H1 (cell line): ENCODE measurements at regions not wholly inside any gene's neighbourhood (a gene's known extent, or its start where the extent isn't known, plus 50 kb on each side); places are given as distances from the start of the nearest gene placed in this dataset.

Experiments
- CTCF ChIA-PET: fragments of 300-600 bp; sonication (Branson Sonifier 250); formaldehyde crosslinking; loops from one replicate; lab custom pipeline; 2021; ENCODE audit not compliant: partially characterized antibody; lab: Charles Lee
- POLR2A ChIA-PET: fragments of 300-600 bp; sonication (Branson Sonifier 250); formaldehyde crosslinking; loops from one replicate; lab custom pipeline; 2021; ENCODE audit warnings: inconsistent platforms; ENCODE audit not compliant: partially characterized antibody; lab: Charles Lee
- DNase-seq, 2 experiments: peaks; one replicate each; pipeline versions ENCODE4 v3.0.0 to v3.0.0-alpha.2; 2010 to 2022; ENCODE audit warnings: low spot score in 2 of 2, low read depth in 1 of 2, mixed read lengths in 1 of 2
- FAIRE-seq: peaks from 2 replicates; lab custom pipeline; 2011; peaks lifted over from hg19 to GRCh38; lab: Jason Lieb, UNC
- H2AFZ ChIP-seq: 2 replicates; pipeline ENCODE4 v1.8.1; 2012; ENCODE audit warnings: low read length, inconsistent platforms
- H2AK5ac ChIP-seq: 2 replicates; pipeline ENCODE4 v1.6.1; 2013; ENCODE audit warnings: low read depth, low read length
- H2BK120ac ChIP-seq: replicated peaks from 2 replicates; pipeline ENCODE3; 2013; ENCODE audit warnings: low read depth, low read length, inconsistent platforms
- H2BK12ac ChIP-seq: 2 replicates; pipeline ENCODE4 v1.6.1; 2013; ENCODE audit warnings: low read depth, low read length
- H2BK15ac ChIP-seq: 2 replicates; pipeline ENCODE4 v1.6.1; 2013; ENCODE audit warnings: low read length
- H2BK20ac ChIP-seq: 2 replicates; pipeline ENCODE4 v1.6.1; 2013; ENCODE audit warnings: low read length
- H2BK5ac ChIP-seq: 2 replicates; pipeline ENCODE4 v1.6.1; 2013; ENCODE audit warnings: low read depth, low read length
- H3K14ac ChIP-seq: 2 replicates; pipeline ENCODE4 v1.6.1; 2013; ENCODE audit warnings: inconsistent platforms; ENCODE audit not compliant: insufficient read length
- H3K18ac ChIP-seq: 2 replicates; pipeline ENCODE4 v1.6.1; 2013; ENCODE audit warnings: low read length; ENCODE audit errors: extremely low read depth
- H3K23ac ChIP-seq: 2 replicates; pipeline ENCODE4 v1.6.1; 2013; ENCODE audit warnings: inconsistent platforms; ENCODE audit not compliant: insufficient read length
- H3K23me2 ChIP-seq: 2 replicates; pipeline ENCODE4 v1.6.1; 2013; ENCODE audit warnings: low read depth, low read length
- H3K27ac ChIP-seq: 2 replicates; pipeline ENCODE4 v1.6.1; 2011; ENCODE audit warnings: low read depth, low read length, inconsistent platforms
- H3K27me3 ChIP-seq, 4 experiments: replicated peaks in 1 of 4; 1 replicate in 1 of 4; 2 replicates in 3 of 4; pipeline versions ENCODE4 v1.6.1 to v1.8.1; 2011 to 2013; ENCODE audit warnings: low read length in 3 of 4, mild to moderate bottlenecking in 3 of 4, inconsistent platforms in 2 of 4, mixed read lengths in 2 of 4, moderate library complexity in 1 of 4; ENCODE audit not compliant: control insufficient read depth in 3 of 4, insufficient read depth in 3 of 4; ENCODE audit errors: extremely low read depth in 1 of 4
- H3K36me3 ChIP-seq, 4 experiments: 2 replicates each; pipeline versions ENCODE4 v1.6.1 to v1.8.1; 2011 to 2013; ENCODE audit warnings: mild to moderate bottlenecking in 4 of 4, low read length in 3 of 4, moderate library complexity in 2 of 4, control low read depth in 1 of 4, inconsistent platforms in 1 of 4; ENCODE audit not compliant: insufficient read depth in 4 of 4, control insufficient read depth in 2 of 4
- H3K4ac ChIP-seq: replicated peaks from 2 replicates; pipeline ENCODE3; 2013; ENCODE audit warnings: low read length, low read depth, mixed read lengths, inconsistent platforms; ENCODE audit not compliant: insufficient read length
- H3K4me1 ChIP-seq, 4 experiments: replicated peaks in 1 of 4; 1 replicate in 1 of 4; 2 replicates in 3 of 4; pipeline versions ENCODE4 v1.6.1 to v1.8.1; 2011 to 2013; ENCODE audit warnings: low read length in 3 of 4, inconsistent platforms in 2 of 4, mixed read lengths in 1 of 4; ENCODE audit not compliant: insufficient read depth in 4 of 4, control insufficient read depth in 3 of 4
- H3K4me2 ChIP-seq, 2 experiments: 2 replicates each; pipeline versions ENCODE4 v1.6.1 to v1.8.1; 2011 to 2013; ENCODE audit warnings: low read depth in 2 of 2, low read length in 2 of 2, control low read depth in 1 of 2, inconsistent platforms in 1 of 2, mild to moderate bottlenecking in 1 of 2; ENCODE audit not compliant: insufficient read depth in 1 of 2
- H3K4me3 ChIP-seq, 4 experiments: fragments of 200-600, 300-600 bp in 1 of 4; sonication (generic), shearing (Covaris generic), sonication (Bioruptor Twin) in 1 of 4; 2 replicates each; pipeline versions ENCODE4 v1.5.1 to v1.8.1; 2011 to 2016; ENCODE audit warnings: low read length in 4 of 4, low read depth in 3 of 4, control low read depth in 2 of 4, inconsistent platforms in 2 of 4, mild to moderate bottlenecking in 2 of 4, mixed read lengths in 1 of 4, moderate library complexity in 1 of 4; ENCODE audit not compliant: insufficient read depth in 2 of 4; ENCODE audit errors: extremely low read depth in 1 of 4
- H3K56ac ChIP-seq: replicated peaks from 2 replicates; pipeline ENCODE3; 2013; ENCODE audit warnings: low read depth, mild to moderate bottlenecking, mixed read lengths, low read length, inconsistent platforms; ENCODE audit not compliant: insufficient read length
- H3K79me1 ChIP-seq: 2 replicates; pipeline ENCODE4 v1.6.1; 2013; ENCODE audit warnings: low read depth, low read length, control low read depth
- H3K79me2 ChIP-seq, 2 experiments: 2 replicates each; pipeline versions ENCODE4 v1.6.1 to v1.8.1; 2012 to 2013; ENCODE audit warnings: low read length in 2 of 2, mild to moderate bottlenecking in 2 of 2, inconsistent platforms in 1 of 2; ENCODE audit not compliant: insufficient read depth in 2 of 2, control insufficient read depth in 1 of 2
- H3K9ac ChIP-seq, 4 experiments: replicated peaks in 1 of 4; 1 replicate in 1 of 4; 2 replicates in 3 of 4; pipeline versions ENCODE4 v1.6.1 to v1.8.1; 2011 to 2013; ENCODE audit warnings: low read depth in 3 of 4, low read length in 3 of 4, control low read depth in 2 of 4, mild to moderate bottlenecking in 2 of 4, moderate library complexity in 2 of 4, inconsistent platforms in 1 of 4; ENCODE audit errors: extremely low read depth in 1 of 4
- H3K9me3 ChIP-seq, 2 experiments: 2 replicates each; pipeline versions ENCODE4 v1.6.1 to v1.8.1; 2012 to 2013; ENCODE audit warnings: mild to moderate bottlenecking in 2 of 2, moderate library complexity in 2 of 2, control low read depth in 1 of 2, inconsistent platforms in 1 of 2, low read depth in 1 of 2, low read length in 1 of 2, mixed read lengths in 1 of 2; ENCODE audit not compliant: insufficient read depth in 2 of 2
- H4K20me1 ChIP-seq, 2 experiments: replicated peaks in 1 of 2; 2 replicates each; pipeline versions ENCODE3 to v1.8.1; 2011 to 2013; ENCODE audit warnings: inconsistent platforms in 2 of 2, low read length in 2 of 2, mild to moderate bottlenecking in 1 of 2; ENCODE audit not compliant: insufficient read depth in 2 of 2, control insufficient read depth in 1 of 2
- H4K5ac ChIP-seq: 2 replicates; pipeline ENCODE4 v1.6.1; 2013; ENCODE audit warnings: low read length, low read depth, mixed read lengths, inconsistent platforms; ENCODE audit not compliant: insufficient read length
- H4K8ac ChIP-seq: 2 replicates; pipeline ENCODE4 v1.8.0; 2013; ENCODE audit warnings: mild to moderate bottlenecking, moderate library complexity, low read length, inconsistent platforms; ENCODE audit not compliant: insufficient read depth; ENCODE audit errors: extremely low read depth
- H4K91ac ChIP-seq: replicated peaks from 2 replicates; pipeline ENCODE3; 2013; ENCODE audit warnings: low read length, mixed read lengths, inconsistent platforms; ENCODE audit not compliant: insufficient read length
- HDAC6 ChIP-seq: IDR thresholded peaks from one replicate; pipeline ENCODE4 v1.7.1; 2012; ENCODE audit warnings: low read depth, mild to moderate bottlenecking, inconsistent platforms, low read length, moderate library complexity
- RAD21 ChIP-seq, 2 experiments: IDR thresholded peaks in 1 of 2; conservative IDR thresholded peaks in 1 of 2; 2 replicates each; pipeline ENCODE4 v1.6.1; 2011; ENCODE audit warnings: low read depth in 2 of 2, low read length in 2 of 2, improper control_type of control experiment in 1 of 2, inconsistent platforms in 1 of 2, mild to moderate bottlenecking in 1 of 2, moderate library complexity in 1 of 2
- RNF2 ChIP-seq: fragments of 200-900, 300-1000 bp; sonication (generic); IDR thresholded peaks from 2 replicates; pipeline ENCODE4 v1.7.1; 2016; ENCODE audit warnings: borderline replicate concordance, low read depth, mild to moderate bottlenecking, antibody characterized with exemption, low read length; ENCODE audit not compliant: poor library complexity, severe bottlenecking; ENCODE audit errors: missing control alignments
- TAF1 ChIP-seq: IDR thresholded peaks from 2 replicates; pipeline ENCODE4 v1.6.1; 2011; ENCODE audit warnings: mild to moderate bottlenecking, low read depth, low read length
- WGBS, 2 experiments: shearing (Covaris generic) in 1 of 2; methylation state at CpG; one replicate each; pipeline versions ENCODE4 v1.1.6 to v1.1.7; 2013 to 2015; ENCODE audit warnings: low lambda C conversion rate in 2 of 2, mixed read lengths in 2 of 2, inconsistent platforms in 1 of 2, low coverage in 1 of 2, missing lambda C conversion rate in 1 of 2; ENCODE audit not compliant: insufficient replicate concordance in 2 of 2, insufficient coverage in 1 of 2, insufficient read length in 1 of 2; ENCODE audit errors: extremely low coverage in 1 of 2, missing lambda C conversion rate in 1 of 2; 5-methylcytosine and 5-hydroxymethylcytosine counted together
- TF ChIP-seq, protein P1 (sequence below), 3 experiments: IDR thresholded peaks; 1 replicate in 2 of 3; 2 replicates in 1 of 3; pipeline versions ENCODE4 v1.5.1 to v1.6.1; 2011; ENCODE audit warnings: low read length in 3 of 3, mild to moderate bottlenecking in 3 of 3, inconsistent platforms in 2 of 3, low read depth in 1 of 3, moderate library complexity in 1 of 3; ENCODE audit not compliant: insufficient read depth in 1 of 3; ENCODE audit errors: control extremely low read depth in 1 of 3
- TF ChIP-seq, protein P2 (sequence below): IDR thresholded peaks from 2 replicates; pipeline ENCODE4 v1.6.1; 2011; ENCODE audit warnings: low read depth, mild to moderate bottlenecking, low read length; ENCODE audit not compliant: insufficient read depth

DNA sequence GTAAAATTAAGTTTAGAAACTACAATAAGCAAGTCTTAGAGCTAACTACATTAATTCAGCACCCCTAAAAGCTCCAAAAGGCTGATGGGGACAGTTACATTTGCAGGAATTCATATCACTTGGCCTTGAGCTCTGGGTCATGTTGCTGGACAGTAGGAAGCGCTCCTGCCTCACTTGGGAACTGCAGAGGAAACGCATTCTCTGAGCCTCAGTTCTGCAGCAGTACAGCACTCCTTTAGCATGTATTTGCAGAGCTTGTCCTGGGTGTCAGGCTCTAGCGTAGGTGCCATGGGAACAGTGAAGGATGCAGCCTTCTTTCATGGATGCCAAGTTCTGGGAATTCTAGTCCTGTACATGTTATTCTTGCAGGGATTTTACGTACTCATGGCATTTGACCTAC is 710.4 kb downstream of the IRX1 start:
- Histone ChIP-seq H4K20me1 (no peaks in the 10 kb centered on the region), H3K79me2 (no peaks in the 10 kb centered on the region), H2BK20ac (no peak overlapping the region), H3K23ac (no peak overlapping the region), H2BK12ac (no peak overlapping the region), H4K91ac (no peak overlapping the region), H3K4me2 (no peak overlapping the region), H3K4me1 (peaks cover 0 to 2% (median 0%) of the 10 kb centered on the region in 4 experiments; a peak in 1 of 7 replicates), H4K5ac (no peak overlapping the region), H3K4me3 (no peak overlapping the region), H3K9ac (no peak overlapping the region), H2BK5ac (no peak overlapping the region), H2BK120ac (no peak overlapping the region), H3K36me3 (no peaks in the 10 kb centered on the region), H3K27me3 (no peaks in the 10 kb centered on the region), H3K18ac (no peak overlapping the region), H4K8ac (no peak overlapping the region), H3K14ac (no peak overlapping the region), H3K79me1 (no peaks in the 10 kb centered on the region), H3K56ac (no peak overlapping the region)
- DNase-seq: no peak
- POLR2A ChIA-PET: no interaction called here
- CTCF ChIA-PET: interaction anchor here (1.1 kb wide), 1 partner anchor 334 kb away, joined by 3 read pairs; no protein-coding TSS in a partner anchor
- TF ChIP-seq TAF1 (no peak), RAD21 (IDR thresholded peaks at IDR 0.05 in 1 of 2, conservative IDR thresholded peaks at IDR 0.05 in 1 of 2; ENCODE audit: low read depth in 2 of 2, low read length in 2 of 2) (peak; percentile 36 to 50; a peak in 3 of 4 replicates), RNF2 (no peak), HDAC6 (no peak)
- TF ChIP-seq, protein P1, sequence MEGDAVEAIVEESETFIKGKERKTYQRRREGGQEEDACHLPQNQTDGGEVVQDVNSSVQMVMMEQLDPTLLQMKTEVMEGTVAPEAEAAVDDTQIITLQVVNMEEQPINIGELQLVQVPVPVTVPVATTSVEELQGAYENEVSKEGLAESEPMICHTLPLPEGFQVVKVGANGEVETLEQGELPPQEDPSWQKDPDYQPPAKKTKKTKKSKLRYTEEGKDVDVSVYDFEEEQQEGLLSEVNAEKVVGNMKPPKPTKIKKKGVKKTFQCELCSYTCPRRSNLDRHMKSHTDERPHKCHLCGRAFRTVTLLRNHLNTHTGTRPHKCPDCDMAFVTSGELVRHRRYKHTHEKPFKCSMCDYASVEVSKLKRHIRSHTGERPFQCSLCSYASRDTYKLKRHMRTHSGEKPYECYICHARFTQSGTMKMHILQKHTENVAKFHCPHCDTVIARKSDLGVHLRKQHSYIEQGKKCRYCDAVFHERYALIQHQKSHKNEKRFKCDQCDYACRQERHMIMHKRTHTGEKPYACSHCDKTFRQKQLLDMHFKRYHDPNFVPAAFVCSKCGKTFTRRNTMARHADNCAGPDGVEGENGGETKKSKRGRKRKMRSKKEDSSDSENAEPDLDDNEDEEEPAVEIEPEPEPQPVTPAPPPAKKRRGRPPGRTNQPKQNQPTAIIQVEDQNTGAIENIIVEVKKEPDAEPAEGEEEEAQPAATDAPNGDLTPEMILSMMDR (IDR thresholded peaks at IDR 0.05; ENCODE audit: control extremely low read depth in 1 of 3, insufficient read depth in 1 of 3, low read depth in 1 of 3, low read length in 3 of 3): peak in 1 of 3 experiments; percentile 25; a peak in 1 of 4 replicates
- TF ChIP-seq, protein P2, sequence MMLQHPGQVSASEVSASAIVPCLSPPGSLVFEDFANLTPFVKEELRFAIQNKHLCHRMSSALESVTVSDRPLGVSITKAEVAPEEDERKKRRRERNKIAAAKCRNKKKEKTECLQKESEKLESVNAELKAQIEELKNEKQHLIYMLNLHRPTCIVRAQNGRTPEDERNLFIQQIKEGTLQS: no peak
- TF ChIP-seq, all 59 proteins: peak for 2
- Histone ChIP-seq H2AFZ (no peak overlapping the region), H2AK5ac (no peak overlapping the region), H3K27ac (no peak overlapping the region), H3K9me3 (no peaks in the 10 kb centered on the region), H3K23me2 (peaks cover 4% of the 10 kb centered on the region; the same call in 1 of the 2 replicates), H2BK15ac (no peak overlapping the region), H3K4ac (no peak overlapping the region)
- 92% methylated on average over 4 of the region's 4 CpGs; no CpG with 5 or more reads in 1 of the 2 experiments for WGBS, 2 experiments
- FAIRE-seq: no peak
